GM12878 (cell line): ENCODE measurements at regions not wholly inside any gene's neighbourhood (a gene's known extent, or its start where the extent isn't known, plus 50 kb on each side); places are given as distances from the start of the nearest gene placed in this dataset.

ENCODE experiments used
- ATAC-seq: fragments of 200-7000 bp; cut with Tn5 transposase; 3 replicates; pipeline ENCODE4 v1.9.1; 2020; ENCODE audit warnings: mild to moderate bottlenecking, moderate library complexity
- BruUV-seq: library from RNA; stranded (reverse); fragments of 400-500 nt; replicated peaks from 2 replicates; lab custom pipeline; 2021; lab: Mats Ljungman, UMichigan
- CTCF ChIA-PET: fragments of 300-600 bp; sonication (Branson Sonifier 250); formaldehyde crosslinking; extraction: SDS; loops from one replicate; lab custom pipeline; 2021; ENCODE audit warnings: inconsistent platforms; lab: Yijun Ruan, JAX
- POLR2A ChIA-PET: fragments of 350-600 bp; formaldehyde crosslinking; extraction: SDS; loops from one replicate; lab custom pipeline; 2021; ENCODE audit warnings: inconsistent platforms; lab: Charles Lee
- RAD21 ChIA-PET: fragments of 300-600 bp; sonication (Branson Sonifier 250); formaldehyde crosslinking; loops from one replicate; lab custom pipeline; 2023; ENCODE audit warnings: antibody characterized with exemption; ENCODE audit not compliant: unreplicated experiment; lab: Charles Lee
- SMC1A ChIA-PET: fragments of 300-600 bp; sonication (Branson Sonifier 250); formaldehyde crosslinking; loops from one replicate; lab custom pipeline; 2023; ENCODE audit not compliant: unreplicated experiment, uncharacterized antibody; lab: Charles Lee
- DNase-seq: peaks from one replicate; pipeline ENCODE4 v3.0.0-alpha.2; 2011; ENCODE audit warnings: low read depth, low spot score
- FAIRE-seq: peaks from 3 replicates; lab custom pipeline; 2011; peaks lifted over from hg19 to GRCh38; lab: Jason Lieb, UNC
- H2AFZ ChIP-seq: 2 replicates; pipeline ENCODE4 v1.6.0; 2011; ENCODE audit warnings: low read depth, low read length, control low read depth; ENCODE audit not compliant: control insufficient read depth
- H3K27ac ChIP-seq: 2 replicates; pipeline ENCODE4 v1.5.1; 2011; ENCODE audit warnings: control low read depth; ENCODE audit not compliant: control insufficient read depth, insufficient read depth
- H3K27me3 ChIP-seq, 2 experiments: replicated peaks in 1 of 2; 2 replicates each; pipeline versions ENCODE4 v1.6.0 to v1.6.1; 2011; ENCODE audit warnings: low read length in 1 of 2; ENCODE audit not compliant: control insufficient read depth in 2 of 2, insufficient read depth in 2 of 2
- H3K36me3 ChIP-seq, 2 experiments: 2 replicates each; pipeline ENCODE4 v1.5.1; 2011; ENCODE audit warnings: low read length in 1 of 2; ENCODE audit not compliant: control insufficient read depth in 2 of 2, insufficient read depth in 2 of 2
- H3K4me1 ChIP-seq: 2 replicates; pipeline ENCODE4 v1.6.1; 2011; ENCODE audit warnings: mild to moderate bottlenecking, low read length, moderate library complexity, mixed read lengths; ENCODE audit not compliant: control insufficient read depth, insufficient read depth
- H3K4me2 ChIP-seq: 2 replicates; pipeline ENCODE4 v1.6.0; 2011; ENCODE audit warnings: control low read depth; ENCODE audit not compliant: control insufficient read depth, insufficient read depth
- H3K4me3 ChIP-seq: fragments of 200-600 bp; sonication (generic); 2 replicates; pipeline ENCODE4 v1.5.1; 2016
- H3K79me2 ChIP-seq: 2 replicates; pipeline ENCODE4 v1.6.0; 2011; ENCODE audit warnings: low read length; ENCODE audit not compliant: control insufficient read depth, insufficient read depth
- H3K9ac ChIP-seq: 2 replicates; pipeline ENCODE4 v1.8.0; 2011; ENCODE audit warnings: low read length, control low read depth, mixed read lengths; ENCODE audit not compliant: control insufficient read depth, insufficient read depth
- H3K9me3 ChIP-seq: replicated peaks from 3 replicates; pipeline ENCODE4 v1.5.1; 2011; ENCODE audit warnings: mild to moderate bottlenecking, low read length; ENCODE audit not compliant: control insufficient read depth, insufficient read depth
- H4K20me1 ChIP-seq: 2 replicates; pipeline ENCODE4 v1.6.0; 2011; ENCODE audit not compliant: control insufficient read depth, insufficient read depth
- CBFB ChIP-seq: IDR thresholded peaks from 2 replicates; pipeline ENCODE4 v1.6.1; 2016; ENCODE audit warnings: antibody characterized with exemption, low read depth
- CREB1 ChIP-seq: IDR thresholded peaks from 2 replicates; pipeline ENCODE4 v1.6.1; 2012; ENCODE audit warnings: low read depth, mild to moderate bottlenecking, inconsistent platforms
- EGR1 ChIP-seq, 2 experiments: IDR thresholded peaks; 1 replicate in 1 of 2; 2 replicates in 1 of 2; pipeline ENCODE4 v1.6.1; 2011 to 2012; ENCODE audit warnings: low read depth in 2 of 2, low read length in 2 of 2, borderline replicate concordance in 1 of 2, mild to moderate bottlenecking in 1 of 2, moderate library complexity in 1 of 2
- FOS ChIP-seq: IDR thresholded peaks from 3 replicates; pipeline ENCODE4 v1.6.1; 2011; ENCODE audit warnings: borderline replicate concordance; ENCODE audit not compliant: insufficient read length; ENCODE audit errors: extremely low read depth
- GATAD2B ChIP-seq: fragments of 450-650 bp; conservative IDR thresholded peaks from 2 replicates; pipeline ENCODE4 v1.6.1; 2017; ENCODE audit warnings: low read depth, mild to moderate bottlenecking, moderate library complexity
- HDGF ChIP-seq: fragments of 450-650 bp; IDR thresholded peaks from 2 replicates; pipeline ENCODE4 v1.6.1; 2016; ENCODE audit warnings: antibody characterized with exemption
- JUNB ChIP-seq: IDR thresholded peaks from 2 replicates; pipeline ENCODE4 v1.6.1; 2016; ENCODE audit warnings: antibody characterized with exemption, mild to moderate bottlenecking
- KAT2A ChIP-seq: conservative IDR thresholded peaks from 2 replicates; pipeline ENCODE4 v1.6.1; 2011; ENCODE audit warnings: low read depth, low read length; ENCODE audit not compliant: control insufficient read depth
- KLF5 ChIP-seq: fragments of 450-650 bp; IDR thresholded peaks from 2 replicates; pipeline ENCODE4 v1.6.1; 2014; ENCODE audit warnings: mild to moderate bottlenecking; ENCODE audit not compliant: partially characterized antibody
- NFIC ChIP-seq: IDR thresholded peaks from 2 replicates; pipeline ENCODE4 v1.6.1; 2012; ENCODE audit warnings: low read depth, mild to moderate bottlenecking, inconsistent platforms, low read length, moderate library complexity
- POU2F2 ChIP-seq: IDR thresholded peaks from 3 replicates; pipeline ENCODE4 v1.6.1; 2011; ENCODE audit warnings: low read depth, mild to moderate bottlenecking, low read length, borderline replicate concordance
- RAD51 ChIP-seq: fragments of 450-650 bp; IDR thresholded peaks from 2 replicates; pipeline ENCODE4 v1.6.1; 2016; ENCODE audit warnings: moderate library complexity, mild to moderate bottlenecking, inconsistent platforms
- RB1 ChIP-seq: fragments of 450-650 bp; formaldehyde crosslinking; IDR thresholded peaks from 2 replicates; pipeline ENCODE4 v1.6.1; 2017; ENCODE audit warnings: mild to moderate bottlenecking, borderline replicate concordance
- SPI1 ChIP-seq: IDR thresholded peaks from 2 replicates; pipeline ENCODE4 v1.6.1; 2011; ENCODE audit warnings: low read depth, mild to moderate bottlenecking, low read length, moderate library complexity, borderline replicate concordance; ENCODE audit not compliant: insufficient read depth
- SUZ12 ChIP-seq: fragments of 200-600 bp; sonication (generic); IDR thresholded peaks from one replicate; pipeline ENCODE4 v1.6.1; 2018; ENCODE audit warnings: antibody characterized with exemption, mild to moderate bottlenecking; ENCODE audit not compliant: unreplicated experiment
- YY1 ChIP-seq: IDR thresholded peaks from 2 replicates; pipeline ENCODE4 v1.6.1; 2011; ENCODE audit warnings: low read depth, mild to moderate bottlenecking, low read length
- ZBTB40 ChIP-seq: fragments of 450-650 bp; IDR thresholded peaks from 2 replicates; pipeline ENCODE4 v1.6.1; 2016; ENCODE audit warnings: mild to moderate bottlenecking, moderate library complexity, borderline replicate concordance
- ZNF384 ChIP-seq: IDR thresholded peaks from 2 replicates; pipeline ENCODE4 v1.6.1; 2012; ENCODE audit warnings: low read depth, mild to moderate bottlenecking, low read length, improper control_type of control experiment, borderline replicate concordance
- WGBS: methylation state at CpG from one replicate; pipeline ENCODE4 v1.1.6; 2016; ENCODE audit warnings: low lambda C conversion rate; ENCODE audit not compliant: insufficient replicate concordance, insufficient coverage; ENCODE audit errors: missing lambda C conversion rate; 5-methylcytosine and 5-hydroxymethylcytosine counted together
- in situ Hi-C: fragments of 300-500 bp; cut with MboI; formaldehyde crosslinking; loops from 9 replicates; pipeline ENCODE4 v1.14.3; 2018; ENCODE audit warnings: mixed read lengths
- intact Hi-C: fragments of 100-400 bp; cut with micrococcal nuclease; formaldehyde crosslinking; loops from one replicate; pipeline ENCODE4 v1.14.2; 2022; ENCODE audit not compliant: unreplicated experiment
- TF ChIP-seq, protein P1 (sequence below): IDR thresholded peaks from 2 replicates; pipeline ENCODE4 v1.6.1; 2011; ENCODE audit warnings: borderline replicate concordance, low read depth, mild to moderate bottlenecking, moderate library complexity, low read length; ENCODE audit not compliant: insufficient read depth, poor library complexity, severe bottlenecking

DNA sequence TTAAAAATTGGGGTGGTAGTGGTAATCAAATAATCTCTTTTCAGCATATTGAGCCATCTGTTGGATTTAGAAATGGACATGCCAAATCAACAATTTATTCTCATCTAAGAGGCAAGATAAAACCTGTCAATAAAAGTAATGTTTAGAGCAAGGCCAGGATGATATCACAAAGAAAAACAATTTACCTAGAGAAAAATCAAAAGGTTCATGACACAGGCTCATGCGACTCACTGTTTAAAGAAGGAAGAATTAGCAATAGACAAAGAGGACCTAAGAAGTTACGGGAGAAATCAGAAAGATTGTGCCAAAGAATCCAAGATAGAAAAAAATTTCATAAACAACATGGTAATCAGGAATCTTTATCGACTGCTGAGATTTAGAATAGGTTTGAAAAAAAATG, 868.5 kb upstream of the GBE1 start:
- Histone ChIP-seq H3K4me3 (no peak overlapping the region), H3K9me3 (no peaks in the 10 kb centered on the region), H3K27me3 (no peaks in the 10 kb centered on the region), H4K20me1 (no peaks in the 10 kb centered on the region), H3K9ac (no peak overlapping the region), H3K36me3 (no peaks in the 10 kb centered on the region), H3K79me2 (no peaks in the 10 kb centered on the region), H2AFZ (no peak overlapping the region), H3K4me2 (no peak overlapping the region), H3K27ac (no peak overlapping the region), H3K4me1 (no peaks in the 10 kb centered on the region)
- intact Hi-C loops (loop anchor here (10.0 kb wide), 1 partner anchor 895 kb away; no protein-coding TSS in a partner anchor), in situ Hi-C loops (no loop called here)
- DNase-seq (no peak), ATAC-seq (no peak), FAIRE-seq (no peak)
- ChIA-PET SMC1A (no interaction called here), RAD21 (no interaction called here), POLR2A (no interaction called here), CTCF (no interaction called here)
- WGBS: 50% methylated on average over 3 of the region's 3 CpGs
- TF ChIP-seq CBFB (no peak), RAD51 (no peak), FOS (no peak), CREB1 (no peak), SUZ12 (no peak), RB1 (no peak), POU2F2 (no peak), EGR1 (IDR thresholded peaks at IDR 0.05; ENCODE audit: borderline replicate concordance in 1 of 2, low read depth in 2 of 2, low read length in 2 of 2) (no peak), GATAD2B (no peak), ZNF384 (no peak), JUNB (no peak), NFIC (no peak), KLF5 (no peak), SPI1 (no peak), ZBTB40 (no peak), HDGF (no peak), KAT2A (no peak), YY1 (no peak)
- TF ChIP-seq, protein P1, sequence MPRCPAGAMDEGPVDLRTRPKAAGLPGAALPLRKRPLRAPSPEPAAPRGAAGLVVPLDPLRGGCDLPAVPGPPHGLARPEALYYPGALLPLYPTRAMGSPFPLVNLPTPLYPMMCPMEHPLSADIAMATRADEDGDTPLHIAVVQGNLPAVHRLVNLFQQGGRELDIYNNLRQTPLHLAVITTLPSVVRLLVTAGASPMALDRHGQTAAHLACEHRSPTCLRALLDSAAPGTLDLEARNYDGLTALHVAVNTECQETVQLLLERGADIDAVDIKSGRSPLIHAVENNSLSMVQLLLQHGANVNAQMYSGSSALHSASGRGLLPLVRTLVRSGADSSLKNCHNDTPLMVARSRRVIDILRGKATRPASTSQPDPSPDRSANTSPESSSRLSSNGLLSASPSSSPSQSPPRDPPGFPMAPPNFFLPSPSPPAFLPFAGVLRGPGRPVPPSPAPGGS: no peak
- no TSS peak for BruUV-seq
